MCF 10A (cell line): ENCODE measurements at regions not wholly inside any gene's neighbourhood (a gene's known extent, or its start where the extent isn't known, plus 50 kb on each side); places are given as distances from the start of the nearest gene placed in this dataset.

Experiments
- BruUV-seq: library from RNA; stranded (reverse); fragments of 400-500 nt; replicated peaks from 2 replicates; lab custom pipeline; 2021; lab: Mats Ljungman, UMichigan
- CTCF ChIA-PET: fragments of 300-600 bp; sonication (Branson Sonifier 250); formaldehyde crosslinking; extraction: SDS; loops from one replicate; lab custom pipeline; 2021; ENCODE audit warnings: antibody characterized with exemption, inconsistent platforms; lab: Yijun Ruan, JAX
- POLR2A ChIA-PET: fragments of 300-600, 350-650 bp; sonication (Branson Sonifier 250); formaldehyde crosslinking; extraction: SDS; loops from one replicate; lab custom pipeline; 2020; ENCODE audit warnings: antibody characterized with exemption, inconsistent platforms; lab: Yijun Ruan, JAX
- DNase-seq: peaks from one replicate; pipeline ENCODE4 v3.0.0-alpha.2; 2018; ENCODE audit not compliant: unreplicated experiment
- H3K27ac Mint-ChIP-seq: one replicate; pipeline ENCODE4 v1.8.0; 2022; ENCODE audit warnings: mild to moderate bottlenecking, low read depth, mixed read lengths; ENCODE audit not compliant: unreplicated experiment
- H3K27me3 Mint-ChIP-seq: one replicate; pipeline ENCODE4 v1.8.0; 2022; ENCODE audit warnings: mixed read lengths; ENCODE audit not compliant: insufficient read depth, unreplicated experiment
- H3K36me3 Mint-ChIP-seq: one replicate; pipeline ENCODE4 v1.8.0; 2022; ENCODE audit warnings: mild to moderate bottlenecking, moderate library complexity, mixed read lengths; ENCODE audit not compliant: insufficient read depth, unreplicated experiment
- H3K4me1 Mint-ChIP-seq: one replicate; pipeline ENCODE4 v1.8.0; 2022; ENCODE audit warnings: mixed read lengths; ENCODE audit not compliant: insufficient read depth, unreplicated experiment
- H3K4me3 Mint-ChIP-seq: one replicate; pipeline ENCODE4 v1.8.0; 2022; ENCODE audit warnings: mild to moderate bottlenecking, moderate library complexity, mixed read lengths; ENCODE audit not compliant: unreplicated experiment
- H3K9me3 Mint-ChIP-seq: one replicate; pipeline ENCODE4 v1.8.0; 2022; ENCODE audit warnings: mixed read lengths; ENCODE audit not compliant: unreplicated experiment
- intact Hi-C: fragments of 100-400 bp; cut with micrococcal nuclease; formaldehyde crosslinking; loops from 2 replicates; pipeline ENCODE4 v1.14.1; 2022
- TF ChIP-seq, protein P1 (sequence below): fragments of 200-600 bp; IDR thresholded peaks from one replicate; pipeline ENCODE4 v1.8.0; 2022; ENCODE audit warnings: antibody characterized with exemption, mild to moderate bottlenecking; ENCODE audit not compliant: unreplicated experiment

DNA sequence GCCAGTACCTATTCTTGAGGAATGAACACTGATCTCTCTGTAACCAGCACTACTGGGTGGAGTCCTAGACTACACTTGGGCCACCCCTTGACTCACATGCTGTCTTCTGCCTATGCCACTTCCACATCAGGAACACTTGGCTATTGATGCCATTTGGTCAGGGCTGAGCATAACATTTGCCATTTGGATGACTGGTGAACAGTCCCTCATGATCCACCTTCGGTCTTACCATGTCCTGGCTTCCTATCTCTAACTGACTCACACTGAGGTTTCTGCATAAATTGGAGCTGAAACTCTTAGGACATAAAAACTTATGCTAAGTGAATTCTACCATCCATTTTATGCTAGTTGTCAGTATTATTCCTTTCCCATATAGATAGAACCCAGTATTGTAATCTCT, 91.7 kb upstream of the PELI2 start:
- no peaks in the 10 kb centered on the region for H3K9me3 Mint-ChIP-seq
- CTCF ChIA-PET = interaction anchor here (0.6 to 1.0 kb wide), 2 partner anchors 141 to 158 kb away, joined by 3 read pairs; no protein-coding TSS in a partner anchor
- H3K27me3 Mint-ChIP-seq = peaks cover 8% of the 10 kb centered on the region
- no peak for DNase-seq
- POLR2A ChIA-PET = interaction anchor here (1.9 kb wide), 1 partner anchor 9 kb away, joined by 5 read pairs; no protein-coding TSS in a partner anchor
- no peaks in the 10 kb centered on the region for H3K4me1 Mint-ChIP-seq
- TF ChIP-seq, protein P1, sequence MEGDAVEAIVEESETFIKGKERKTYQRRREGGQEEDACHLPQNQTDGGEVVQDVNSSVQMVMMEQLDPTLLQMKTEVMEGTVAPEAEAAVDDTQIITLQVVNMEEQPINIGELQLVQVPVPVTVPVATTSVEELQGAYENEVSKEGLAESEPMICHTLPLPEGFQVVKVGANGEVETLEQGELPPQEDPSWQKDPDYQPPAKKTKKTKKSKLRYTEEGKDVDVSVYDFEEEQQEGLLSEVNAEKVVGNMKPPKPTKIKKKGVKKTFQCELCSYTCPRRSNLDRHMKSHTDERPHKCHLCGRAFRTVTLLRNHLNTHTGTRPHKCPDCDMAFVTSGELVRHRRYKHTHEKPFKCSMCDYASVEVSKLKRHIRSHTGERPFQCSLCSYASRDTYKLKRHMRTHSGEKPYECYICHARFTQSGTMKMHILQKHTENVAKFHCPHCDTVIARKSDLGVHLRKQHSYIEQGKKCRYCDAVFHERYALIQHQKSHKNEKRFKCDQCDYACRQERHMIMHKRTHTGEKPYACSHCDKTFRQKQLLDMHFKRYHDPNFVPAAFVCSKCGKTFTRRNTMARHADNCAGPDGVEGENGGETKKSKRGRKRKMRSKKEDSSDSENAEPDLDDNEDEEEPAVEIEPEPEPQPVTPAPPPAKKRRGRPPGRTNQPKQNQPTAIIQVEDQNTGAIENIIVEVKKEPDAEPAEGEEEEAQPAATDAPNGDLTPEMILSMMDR = no peak
- no TSS peak for BruUV-seq
- intact Hi-C loops = no loop called here
- H3K4me3 Mint-ChIP-seq = no peak overlapping the region
- H3K36me3 Mint-ChIP-seq = no peaks in the 10 kb centered on the region
- no peak overlapping the region for H3K27ac Mint-ChIP-seq

DNA sequence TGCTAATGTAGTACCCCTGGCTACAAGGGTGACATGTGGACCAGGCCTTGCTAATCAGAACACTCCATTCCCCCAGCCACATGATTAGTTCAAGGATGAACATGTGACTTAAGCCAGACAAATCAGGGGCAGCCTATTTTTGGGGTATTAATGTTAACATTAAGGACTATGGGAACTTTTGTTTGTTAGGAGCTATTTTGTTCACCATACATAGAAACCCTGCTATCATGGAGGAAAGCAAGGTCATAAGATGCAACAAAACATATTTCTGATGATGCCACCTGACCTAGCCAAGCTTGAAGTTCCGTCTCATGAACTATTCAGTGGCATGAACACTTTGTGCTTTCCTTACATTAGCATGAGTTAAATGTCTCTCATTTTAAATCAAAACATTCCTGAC, 90.8 kb upstream of the PELI2 start:
- DNase-seq = no peak
- Mint-ChIP-seq H3K9me3 (no peaks in the 10 kb centered on the region), H3K4me1 (no peaks in the 10 kb centered on the region), H3K27ac (no peak overlapping the region), H3K27me3 (peaks cover 8% of the 10 kb centered on the region), H3K36me3 (no peaks in the 10 kb centered on the region), H3K4me3 (no peak overlapping the region)
- intact Hi-C loops = no loop called here
- CTCF ChIA-PET = no interaction called here
- POLR2A ChIA-PET = no interaction called here
- TF ChIP-seq, protein P1 = no peak
- no TSS peak for BruUV-seq

DNA sequence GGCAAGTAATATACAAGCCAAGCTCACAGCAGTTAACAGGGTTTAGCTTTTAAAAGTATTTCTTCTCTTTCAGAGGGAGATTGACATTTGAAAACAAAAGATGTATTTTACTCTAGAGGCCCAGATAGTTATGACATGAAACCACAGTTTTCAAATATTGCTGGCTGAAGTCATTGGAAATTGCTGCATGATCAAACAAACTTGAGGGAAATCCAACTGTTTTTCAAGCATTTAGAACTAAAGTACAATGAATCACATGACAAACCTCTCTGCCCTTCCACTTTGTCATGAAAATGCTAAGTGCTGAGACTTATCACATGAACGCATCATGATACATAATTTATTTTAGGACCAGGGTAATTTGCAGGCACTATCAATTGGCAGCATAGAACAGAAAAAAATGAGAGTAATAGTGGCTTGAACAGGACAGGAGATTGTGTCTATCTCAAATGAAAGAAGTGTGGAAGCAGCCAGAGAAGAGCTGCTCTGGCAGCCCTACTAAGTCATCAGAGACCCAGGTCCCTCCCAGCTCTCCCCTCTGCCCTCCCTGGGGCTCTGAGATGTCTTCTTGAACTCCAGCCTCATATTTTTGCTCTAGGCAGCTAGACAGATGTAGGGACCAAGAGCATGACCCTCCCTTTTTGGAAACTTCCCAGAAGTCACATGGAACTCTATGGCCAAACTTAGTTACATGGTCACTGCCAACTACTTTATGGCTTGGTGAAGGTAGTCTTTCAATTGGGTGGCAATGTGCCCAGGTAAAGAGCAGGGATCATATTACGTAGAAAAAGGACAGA, 90.1 kb upstream of the PELI2 start:
- POLR2A ChIA-PET = no interaction called here
- H3K9me3 Mint-ChIP-seq = no peaks in the 10 kb centered on the region

DNA sequence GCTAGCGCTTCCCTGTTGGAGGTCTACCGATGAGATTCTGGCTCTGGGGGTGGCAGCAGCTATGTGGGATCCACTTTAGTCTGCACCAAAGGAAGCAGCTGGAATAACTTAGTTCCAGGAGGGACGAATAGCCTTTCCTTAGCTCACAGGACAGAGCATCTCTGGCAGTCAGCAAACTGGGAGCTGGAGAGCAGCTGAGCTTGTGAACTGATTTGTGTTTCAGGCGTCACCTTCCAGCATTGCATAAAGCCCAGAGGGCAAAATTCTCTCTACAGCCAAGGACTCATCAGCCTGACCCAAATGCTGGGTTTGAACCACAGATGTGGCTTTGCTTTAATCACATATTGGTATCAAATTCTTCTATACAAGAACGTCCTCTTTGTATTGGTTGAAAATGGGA, 81.9 kb upstream of the PELI2 start:
- POLR2A ChIA-PET = interaction anchor here (1.3 to 1.8 kb wide), 2 partner anchors 8 to 10 kb away, joined by 5 read pairs; no protein-coding TSS in a partner anchor
- no peak overlapping the region for H3K4me3 Mint-ChIP-seq

More for the DNA sequence above, 90.1 kb upstream of the PELI2 start:
- peak; percentile 18 for DNase-seq
- H3K36me3 Mint-ChIP-seq = no peaks in the 10 kb centered on the region
- no TSS peak for BruUV-seq
- H3K27me3 Mint-ChIP-seq = peaks cover 8% of the 10 kb centered on the region
- no peaks in the 10 kb centered on the region for H3K4me1 Mint-ChIP-seq
- no peak overlapping the region for H3K27ac Mint-ChIP-seq
- TF ChIP-seq, protein P1 = no peak
- CTCF ChIA-PET = no interaction called here
- intact Hi-C loops = no loop called here
- H3K4me3 Mint-ChIP-seq = no peak overlapping the region

More for the DNA sequence above, 81.9 kb upstream of the PELI2 start:
- no TSS peak for BruUV-seq
- no peaks in the 10 kb centered on the region for H3K9me3 Mint-ChIP-seq
- no peaks in the 10 kb centered on the region for H3K27me3 Mint-ChIP-seq
- intact Hi-C loops = no loop called here
- no peaks in the 10 kb centered on the region for H3K36me3 Mint-ChIP-seq
- CTCF ChIA-PET = interaction anchor here (0.5 to 0.6 kb wide), 2 partner anchors 15 to 875 kb away, joined by 3 to 4 read pairs; no protein-coding TSS in a partner anchor
- no peak overlapping the region for H3K27ac Mint-ChIP-seq
- DNase-seq = no peak
- TF ChIP-seq, protein P1 = no peak
- H3K4me1 Mint-ChIP-seq = no peaks in the 10 kb centered on the region
